ENCODE measurements at regions not wholly inside any gene's neighbourhood (a gene's known extent, or its start where the extent isn't known, plus 50 kb on each side); places are given as distances from the start of the nearest gene placed in this dataset.

- intact Hi-C loops (cut with DNase I), result no loop called here
- Histone ChIP-seq H3K27ac (no peak overlapping the region), H3K4me1 (peaks cover 4% of the 10 kb centered on the region), H3K27me3 (no peaks in the 10 kb centered on the region), H3K36me3 (no peaks in the 10 kb centered on the region), H3K9me3 (no peaks in the 10 kb centered on the region), H3K4me3 (no peak overlapping the region)
- TF ChIP-seq CTCF (IDR thresholded peaks at IDR 0.05), result no peak
- no peak for DNase-seq (ENCODE audit: extremely low spot score in 2 of 2)
Observed at GRCh38 chr7:50923476-50923875, 140.8 kb upstream of the GRB10 start.

- intact Hi-C loops (cut with DNase I), result no loop called here
- Histone ChIP-seq H3K27ac (no peak overlapping the region), H3K4me3 (no peak overlapping the region), H3K27me3 (no peaks in the 10 kb centered on the region), H3K4me1 (peaks cover 4% of the 10 kb centered on the region), H3K9me3 (no peaks in the 10 kb centered on the region), H3K36me3 (no peaks in the 10 kb centered on the region)
- no peak for DNase-seq (ENCODE audit: extremely low spot score in 2 of 2)
- TF ChIP-seq POLR2AphosphoS5 (IDR thresholded peaks at IDR 0.05; ENCODE audit: insufficient read depth in 1 of 2, low read depth in 1 of 2) (no peak), POLR2A (IDR thresholded peaks at IDR 0.05) (no peak), CTCF (IDR thresholded peaks at IDR 0.05) (no peak)
Observed at GRCh38 chr7:50921114-50921813, 138.6 kb upstream of the GRB10 start.

- H3K27ac ChIP-seq, result no peak overlapping the region
- peaks cover 4% of the 10 kb centered on the region for H3K4me1 ChIP-seq
- H3K36me3 ChIP-seq, result no peaks in the 10 kb centered on the region
- intact Hi-C loops (cut with DNase I), result no loop called here
- H3K9me3 ChIP-seq, result no peaks in the 10 kb centered on the region
- no peaks in the 10 kb centered on the region for H3K27me3 ChIP-seq
- no peak overlapping the region for H3K4me3 ChIP-seq
- no peak for DNase-seq (ENCODE audit: extremely low spot score in 2 of 2)
- TF ChIP-seq POLR2AphosphoS5 (IDR thresholded peaks at IDR 0.05; ENCODE audit: insufficient read depth in 1 of 2, low read depth in 1 of 2) (no peak), CTCF (IDR thresholded peaks at IDR 0.05) (no peak), POLR2A (IDR thresholded peaks at IDR 0.05) (no peak)
Observed at GRCh38 chr7:50920031-50920635, 137.4 kb upstream of the GRB10 start.

- Histone ChIP-seq H3K4me3 (no peak overlapping the region), H3K27me3 (no peaks in the 10 kb centered on the region), H3K27ac (no peak overlapping the region), H3K36me3 (no peaks in the 10 kb centered on the region), H3K9me3 (no peaks in the 10 kb centered on the region), H3K4me1 (no peaks in the 10 kb centered on the region)
- TF ChIP-seq POLR2A (IDR thresholded peaks at IDR 0.05) (no peak), POLR2AphosphoS5 (IDR thresholded peaks at IDR 0.05; ENCODE audit: insufficient read depth in 1 of 2, low read depth in 1 of 2) (no peak), CTCF (IDR thresholded peaks at IDR 0.05) (no peak)
- intact Hi-C loops (cut with DNase I), result no loop called here
- DNase-seq (ENCODE audit: extremely low spot score in 2 of 2), result no peak
Observed at GRCh38 chr7:50915621-50916020, 132.9 kb upstream of the GRB10 start.

GRCh38 chr7:50914460-50914859 lies 131.8 kb upstream of the GRB10 start:
- H3K36me3 ChIP-seq, result no peaks in the 10 kb centered on the region
- no peak overlapping the region for H3K27ac ChIP-seq
- H3K4me1 ChIP-seq, result no peaks in the 10 kb centered on the region
- DNase-seq (ENCODE audit: extremely low spot score in 2 of 2), result no peak
- intact Hi-C loops (cut with DNase I), result no loop called here
- no peaks in the 10 kb centered on the region for H3K9me3 ChIP-seq
- TF ChIP-seq CTCF (IDR thresholded peaks at IDR 0.05) (no peak), POLR2AphosphoS5 (IDR thresholded peaks at IDR 0.05; ENCODE audit: insufficient read depth in 1 of 2, low read depth in 1 of 2) (no peak), POLR2A (IDR thresholded peaks at IDR 0.05) (no peak)
- H3K27me3 ChIP-seq, result no peaks in the 10 kb centered on the region
- H3K4me3 ChIP-seq, result no peak overlapping the region

Measured in vagina (tissue), 2 donors.